ENCODE measurements at regions not wholly inside any gene's neighbourhood (a gene's known extent, or its start where the extent isn't known, plus 50 kb on each side); places are given as distances from the start of the nearest gene placed in this dataset.

DNA sequence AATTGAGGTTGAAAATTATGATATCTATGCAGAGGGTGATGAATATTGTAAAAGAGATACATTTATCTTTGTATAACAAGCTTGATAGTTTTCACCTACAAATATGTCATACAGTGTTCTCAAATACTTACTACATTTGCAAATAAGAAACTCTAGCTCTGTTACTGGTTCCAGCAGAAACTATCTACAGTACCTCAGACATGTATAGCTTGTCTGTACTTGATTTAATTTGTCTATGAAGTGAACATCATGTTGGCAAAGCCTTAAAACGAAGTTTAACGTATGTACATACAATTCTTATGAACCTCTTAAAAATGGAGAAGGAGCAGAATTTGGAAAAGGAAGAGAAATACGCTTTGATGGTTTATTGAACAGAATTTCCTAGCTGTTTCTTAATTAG, 201.4 kb upstream of the MARCKS start:
- TF ChIP-seq POLR2AphosphoS5 (IDR thresholded peaks at IDR 0.05; ENCODE audit: borderline replicate concordance, low read depth, low read length) (no peak), EZH2 (IDR thresholded peaks at IDR 0.05) (no peak)

Data from SK-N-MC (cell line).